ENCODE measurements at regions not wholly inside any gene's neighbourhood (a gene's known extent, or its start where the extent isn't known, plus 50 kb on each side); places are given as distances from the start of the nearest gene placed in this dataset.
"Not testable (repeated sequence)": the region's sequence is repeated elsewhere in the genome, so short reads cannot be mapped to it uniquely, and the experiment has no call there.

DNA sequence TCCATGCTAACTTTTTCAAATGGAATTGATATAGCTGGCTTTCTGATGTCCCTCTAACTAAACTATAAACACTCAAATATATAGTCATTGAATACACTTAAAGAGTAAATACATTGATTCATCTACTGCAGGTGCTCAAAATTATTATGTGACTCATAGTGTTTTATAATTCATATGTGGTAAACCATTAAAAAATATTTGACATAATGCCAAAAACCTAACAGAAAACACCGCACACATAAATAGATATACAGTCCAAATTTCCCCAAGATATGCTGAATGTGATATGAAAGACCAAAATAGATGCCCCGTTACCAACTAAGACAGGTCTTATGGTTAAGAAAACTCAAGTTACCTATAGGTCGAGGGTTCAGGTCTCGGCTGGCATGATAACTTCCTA is 171.7 kb upstream of the SEMA3E start:
- no peak for DNase-seq (ENCODE audit: low read depth)
- TF ChIP-seq, protein P1, sequence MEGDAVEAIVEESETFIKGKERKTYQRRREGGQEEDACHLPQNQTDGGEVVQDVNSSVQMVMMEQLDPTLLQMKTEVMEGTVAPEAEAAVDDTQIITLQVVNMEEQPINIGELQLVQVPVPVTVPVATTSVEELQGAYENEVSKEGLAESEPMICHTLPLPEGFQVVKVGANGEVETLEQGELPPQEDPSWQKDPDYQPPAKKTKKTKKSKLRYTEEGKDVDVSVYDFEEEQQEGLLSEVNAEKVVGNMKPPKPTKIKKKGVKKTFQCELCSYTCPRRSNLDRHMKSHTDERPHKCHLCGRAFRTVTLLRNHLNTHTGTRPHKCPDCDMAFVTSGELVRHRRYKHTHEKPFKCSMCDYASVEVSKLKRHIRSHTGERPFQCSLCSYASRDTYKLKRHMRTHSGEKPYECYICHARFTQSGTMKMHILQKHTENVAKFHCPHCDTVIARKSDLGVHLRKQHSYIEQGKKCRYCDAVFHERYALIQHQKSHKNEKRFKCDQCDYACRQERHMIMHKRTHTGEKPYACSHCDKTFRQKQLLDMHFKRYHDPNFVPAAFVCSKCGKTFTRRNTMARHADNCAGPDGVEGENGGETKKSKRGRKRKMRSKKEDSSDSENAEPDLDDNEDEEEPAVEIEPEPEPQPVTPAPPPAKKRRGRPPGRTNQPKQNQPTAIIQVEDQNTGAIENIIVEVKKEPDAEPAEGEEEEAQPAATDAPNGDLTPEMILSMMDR (IDR thresholded peaks at IDR 0.05; ENCODE audit: control insufficient read depth, extremely low read depth, insufficient read depth), result no peak
- H3K4me3 ChIP-seq (ENCODE audit: low read depth, low read length), result no peak overlapping the region

DNA sequence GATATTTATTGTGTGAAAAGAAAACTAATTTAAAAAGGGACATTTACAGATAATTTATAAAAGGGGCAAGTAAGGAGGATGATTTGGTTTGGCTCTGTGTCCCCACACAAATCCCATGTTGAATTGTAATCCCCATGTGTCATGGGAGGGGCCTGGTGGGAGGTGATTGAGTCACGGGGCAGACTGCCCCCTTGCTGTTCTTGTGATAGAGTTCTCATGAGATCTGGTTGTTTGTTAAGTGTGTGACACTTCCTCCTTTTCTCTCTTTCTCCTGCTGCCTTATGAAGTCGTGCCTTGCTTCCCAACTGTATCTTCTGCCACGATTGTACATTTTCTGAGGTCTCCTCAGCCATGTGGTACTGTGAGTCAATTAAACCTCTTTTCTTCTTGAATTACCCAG is 171.0 kb upstream of the SEMA3E start:
- TF ChIP-seq, protein P1 (IDR thresholded peaks at IDR 0.05; ENCODE audit: control insufficient read depth, extremely low read depth, insufficient read depth), result no peak
- H3K4me3 ChIP-seq (ENCODE audit: low read depth, low read length), result no peak overlapping the region
- DNase-seq (ENCODE audit: low read depth), result no peak

DNA sequence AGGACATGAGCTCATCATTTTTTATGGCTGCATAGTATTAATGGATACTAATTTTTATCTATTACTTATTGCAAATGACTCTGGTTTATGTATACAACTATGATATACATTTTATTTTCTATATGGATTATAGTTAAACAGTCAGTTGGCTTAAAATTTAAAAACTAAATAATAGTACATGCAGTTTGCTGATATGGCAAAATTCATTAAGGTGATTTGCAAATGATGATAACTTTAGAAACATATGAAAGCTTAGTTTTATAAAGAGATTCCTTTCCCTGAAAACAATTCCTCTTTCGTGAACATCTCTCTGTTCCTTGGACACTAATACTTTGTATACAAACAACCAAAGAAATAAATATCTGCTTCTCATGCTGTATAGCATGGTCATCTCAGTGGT is 165.5 kb upstream of the SEMA3E start:
- no peak for DNase-seq (ENCODE audit: low read depth)
- TF ChIP-seq, protein P1 (IDR thresholded peaks at IDR 0.05; ENCODE audit: control insufficient read depth, extremely low read depth, insufficient read depth), result no peak
- H3K4me3 ChIP-seq (ENCODE audit: low read depth, low read length), result no peak overlapping the region

DNA sequence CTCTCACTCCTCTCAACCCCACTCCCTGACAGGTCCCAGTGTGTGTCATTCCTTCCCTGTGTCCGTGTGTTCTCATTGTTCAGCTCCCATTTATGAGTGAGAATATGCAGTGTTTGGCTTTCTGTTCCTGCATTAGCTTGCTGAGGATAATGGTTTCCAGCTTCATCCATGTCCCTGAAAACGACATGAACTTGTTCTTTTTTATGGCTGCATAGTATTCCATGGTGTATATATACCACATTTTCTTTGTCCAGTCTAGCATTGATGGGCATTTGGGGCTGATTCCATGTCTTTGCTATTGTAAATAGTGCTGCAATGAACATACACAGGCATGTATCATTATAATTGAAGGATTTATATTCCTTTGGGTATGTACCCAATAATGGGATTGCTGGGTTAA is 163.6 kb upstream of the SEMA3E start:
- not testable (repeated sequence) for H3K4me3 ChIP-seq (ENCODE audit: low read depth, low read length); DNase-seq (ENCODE audit: low read depth)

DNA sequence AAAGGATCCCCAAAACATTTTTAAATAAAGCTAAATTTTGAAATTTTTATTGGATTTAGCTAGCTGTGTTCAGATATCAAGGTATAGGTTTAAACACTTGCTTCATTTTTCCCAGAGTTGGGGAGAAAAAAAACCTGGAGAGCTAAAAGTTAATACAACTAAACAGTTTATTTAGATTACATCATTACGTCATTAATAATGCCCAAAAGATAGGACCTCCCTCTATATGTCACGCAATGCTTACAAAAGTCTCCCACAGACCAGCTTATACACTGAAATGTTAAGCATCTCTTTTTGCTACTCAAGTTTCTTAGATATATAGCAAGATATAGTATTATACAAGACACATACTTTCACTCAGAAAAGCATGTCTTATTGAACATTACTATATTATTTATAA is 160.0 kb upstream of the SEMA3E start:
- H3K4me3 ChIP-seq (ENCODE audit: low read depth, low read length), result no peak overlapping the region
- TF ChIP-seq, protein P1 (IDR thresholded peaks at IDR 0.05; ENCODE audit: control insufficient read depth, extremely low read depth, insufficient read depth), result no peak
- no peak for DNase-seq (ENCODE audit: low read depth)

DNA sequence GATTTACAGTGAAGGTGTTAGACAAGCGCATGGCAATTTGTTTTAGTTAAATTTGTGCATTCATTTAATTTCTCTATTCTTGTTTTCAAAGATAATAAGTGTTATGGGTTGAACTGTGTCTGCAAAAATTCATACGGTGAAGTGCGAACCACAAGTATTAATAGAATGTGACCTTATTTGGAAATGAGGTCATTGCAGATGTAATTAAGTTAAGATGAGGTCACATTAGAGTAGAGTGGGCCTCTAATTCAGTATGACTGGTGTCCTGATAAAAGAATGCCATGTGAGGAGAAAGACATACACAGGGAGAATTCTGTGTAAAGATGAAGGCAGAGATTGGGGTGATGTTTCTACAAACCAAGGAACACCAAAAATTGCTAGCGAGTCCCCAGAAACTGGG is 158.8 kb upstream of the SEMA3E start:
- no peak for DNase-seq (ENCODE audit: low read depth)
- TF ChIP-seq, protein P1 (IDR thresholded peaks at IDR 0.05; ENCODE audit: control insufficient read depth, extremely low read depth, insufficient read depth), result no peak
- H3K4me3 ChIP-seq (ENCODE audit: low read depth, low read length), result no peak overlapping the region

DNA sequence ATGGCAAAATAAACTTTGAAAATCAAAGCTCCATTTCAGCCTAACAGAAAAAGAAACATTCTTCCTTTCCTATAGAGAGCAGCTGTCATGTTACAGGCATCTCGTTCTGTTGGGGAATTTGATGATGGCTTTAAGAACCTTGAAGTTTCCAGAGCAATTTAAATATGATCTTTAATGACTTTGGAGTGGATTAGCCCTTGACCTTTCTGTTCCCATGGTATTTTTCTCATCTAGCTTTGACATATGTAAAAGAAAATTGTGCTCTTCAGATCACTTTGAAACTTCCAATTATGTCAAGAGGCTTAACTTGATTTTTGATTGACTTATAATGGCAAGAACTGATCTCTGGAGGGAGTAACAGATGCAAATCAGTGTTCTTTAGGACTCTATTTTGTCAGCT is 157.6 kb upstream of the SEMA3E start:
- no peak for DNase-seq (ENCODE audit: low read depth)
- no peak overlapping the region for H3K4me3 ChIP-seq (ENCODE audit: low read depth, low read length)

More for the DNA sequence above, 157.6 kb upstream of the SEMA3E start:
- TF ChIP-seq, protein P1 (IDR thresholded peaks at IDR 0.05; ENCODE audit: control insufficient read depth, extremely low read depth, insufficient read depth), result no peak

All from LNCaP clone FGC (cell line).